ENCODE measurements at regions not wholly inside any gene's neighbourhood (a gene's known extent, or its start where the extent isn't known, plus 50 kb on each side); places are given as distances from the start of the nearest gene placed in this dataset.
A peak's percentile ranks its signal among the peaks of the same experiment; 100 is the strongest.
"Not testable (repeated sequence)": the region's sequence is repeated elsewhere in the genome, so short reads cannot be mapped to it uniquely, and the experiment has no call there.

- no peak overlapping the region for H3K4me3 ChIP-seq
- peaks cover 26% of the 10 kb centered on the region for H3K36me3 ChIP-seq (ENCODE audit: insufficient read depth)
- no peaks in the 10 kb centered on the region for H3K79me2 ChIP-seq (replicated peaks; ENCODE audit: insufficient read depth)
- H3K9me2 ChIP-seq (ENCODE audit: insufficient read depth) = no peaks in the 10 kb centered on the region
- no peaks in the 10 kb centered on the region for H3K4me1 ChIP-seq (ENCODE audit: insufficient read depth)
- no peaks in the 10 kb centered on the region for H3K4me1 Mint-ChIP-seq
- TF ChIP-seq POLR2AphosphoS5 (IDR thresholded peaks at IDR 0.05; ENCODE audit: low read depth) = no peak
- no peak for TF ChIP-seq ZNF114 (CRISPR knock-in tag; IDR thresholded peaks at IDR 0.05)
- TF ChIP-seq REST (IDR thresholded peaks at IDR 0.05; ENCODE audit: unreplicated experiment) = no peak
- no peak overlapping the region for H3K27ac Mint-ChIP-seq
- H3K4me3 Mint-ChIP-seq = no peak overlapping the region
- no peak for DNase-seq (ENCODE audit: low spot score)
- no peaks in the 10 kb centered on the region for H3K9me3 Mint-ChIP-seq
- H3F3A ChIP-seq (replicated peaks; ENCODE audit: low read depth) = no peaks in the 10 kb centered on the region
- no peaks in the 10 kb centered on the region for H4K20me1 ChIP-seq (replicated peaks; ENCODE audit: insufficient read depth)
- no peaks in the 10 kb centered on the region for H3K27me3 ChIP-seq (ENCODE audit: insufficient read depth)
- no peak overlapping the region for H3K4me2 ChIP-seq
- no peak overlapping the region for H3K27ac ChIP-seq (ENCODE audit: low read depth)
- H3K27me3 Mint-ChIP-seq (ENCODE audit: insufficient read depth, low read depth, poor library complexity) = peaks cover 3% of the 10 kb centered on the region
- no peak overlapping the region for H2AFZ ChIP-seq
- peaks cover 7% of the 10 kb centered on the region; the same call in 2 of the 3 replicates for H3K36me3 Mint-ChIP-seq (ENCODE audit: low read depth)
- ATAC-seq = no peak
Measured at GRCh38 chr21:9767592-9768375, 753.6 kb upstream of the TPTE start.

GRCh38 chr21:9768376-9769130 lies 752.8 kb upstream of the TPTE start:
- ATAC-seq; H4K20me1 ChIP-seq (replicated peaks; ENCODE audit: insufficient read depth); H3K4me3 Mint-ChIP-seq; H3K79me2 ChIP-seq (replicated peaks; ENCODE audit: insufficient read depth); H3K4me3 ChIP-seq; H3K27me3 Mint-ChIP-seq (ENCODE audit: insufficient read depth, low read depth, poor library complexity); H3K36me3 Mint-ChIP-seq (ENCODE audit: low read depth); H3K9me3 Mint-ChIP-seq; DNase-seq (ENCODE audit: low spot score); H3K9me2 ChIP-seq (ENCODE audit: insufficient read depth); H3K4me2 ChIP-seq; H3K4me1 Mint-ChIP-seq; H3K27me3 ChIP-seq (ENCODE audit: insufficient read depth); H3F3A ChIP-seq (replicated peaks; ENCODE audit: low read depth); H3K27ac Mint-ChIP-seq; H2AFZ ChIP-seq; H3K4me1 ChIP-seq (ENCODE audit: insufficient read depth); H3K27ac ChIP-seq (ENCODE audit: low read depth): not testable (repeated sequence)
- peaks cover 20% of the 10 kb centered on the region for H3K36me3 ChIP-seq (ENCODE audit: insufficient read depth)

GRCh38 chr21:9769131-9769498 lies 752.3 kb upstream of the TPTE start:
- DNase-seq (ENCODE audit: low spot score); H3K4me1 Mint-ChIP-seq; H3K4me3 Mint-ChIP-seq; H3K27me3 Mint-ChIP-seq (ENCODE audit: insufficient read depth, low read depth, poor library complexity); H3F3A ChIP-seq (replicated peaks; ENCODE audit: low read depth); H3K9me2 ChIP-seq (ENCODE audit: insufficient read depth); H3K9me3 Mint-ChIP-seq; ATAC-seq; H4K20me1 ChIP-seq (replicated peaks; ENCODE audit: insufficient read depth); H3K27me3 ChIP-seq (ENCODE audit: insufficient read depth); H3K4me2 ChIP-seq; H3K27ac ChIP-seq (ENCODE audit: low read depth); H3K4me1 ChIP-seq (ENCODE audit: insufficient read depth); H2AFZ ChIP-seq; H3K27ac Mint-ChIP-seq; H3K79me2 ChIP-seq (replicated peaks; ENCODE audit: insufficient read depth): not testable (repeated sequence)
- Histone ChIP-seq H3K36me3 (ENCODE audit: insufficient read depth) (peaks cover 14% of the 10 kb centered on the region), H3K4me3 (peak overlapping the region; percentile 29; the same call in 1 of the 2 replicates)
- 0 out of 4 replicates have a peak, but pooled peaks of 1 of the 2 experiments have one; percentile 13 for TF ChIP-seq CTCF (conservative IDR thresholded peaks at IDR 0.05; ENCODE audit: low read depth in 2 of 2)
- H3K36me3 Mint-ChIP-seq (ENCODE audit: low read depth) = peaks cover 12% of the 10 kb centered on the region

- H3K36me3 Mint-ChIP-seq (ENCODE audit: low read depth) = peaks cover 21% of the 10 kb centered on the region
- not testable (repeated sequence) for H3K36me3 ChIP-seq (ENCODE audit: insufficient read depth); H3K9me2 ChIP-seq (ENCODE audit: insufficient read depth); H3K27ac ChIP-seq (ENCODE audit: low read depth); H3K27me3 Mint-ChIP-seq (ENCODE audit: insufficient read depth, low read depth, poor library complexity); H3K4me1 Mint-ChIP-seq; DNase-seq (ENCODE audit: low spot score); H3K27ac Mint-ChIP-seq; ATAC-seq; H2AFZ ChIP-seq; H3K4me2 ChIP-seq; H3K4me3 Mint-ChIP-seq; H4K20me1 ChIP-seq (replicated peaks; ENCODE audit: insufficient read depth); H3K27me3 ChIP-seq (ENCODE audit: insufficient read depth); H3F3A ChIP-seq (replicated peaks; ENCODE audit: low read depth); H3K79me2 ChIP-seq (replicated peaks; ENCODE audit: insufficient read depth); H3K4me3 ChIP-seq; H3K4me1 ChIP-seq (ENCODE audit: insufficient read depth); H3K9me3 Mint-ChIP-seq
Measured at GRCh38 chr21:9769718-9770690, 751.4 kb upstream of the TPTE start.
